EL (cell line): ENCODE measurements at regions not wholly inside any gene's neighbourhood (a gene's known extent, or its start where the extent isn't known, plus 50 kb on each side); places are given as distances from the start of the nearest gene placed in this dataset.

Experiments
- DNase-seq: peaks from one replicate; pipeline ENCODE4 v3.0.0-alpha.2; 2016

GRCh38 chr4:8773124-8773931, 98.3 kb downstream of the HMX1 start:
- DNase-seq = no peak

- DNase-seq = no peak
Observed at GRCh38 chr4:8772499-8773123, 99.0 kb downstream of the HMX1 start.

- no peak for DNase-seq
Observed at GRCh38 chr4:8771666-8772065, 100.0 kb downstream of the HMX1 start.

GRCh38 chr4:8771258-8771590, 100.4 kb downstream of the HMX1 start:
- DNase-seq = no peak

- DNase-seq = no peak
Observed at GRCh38 chr4:8770518-8771257, 101.0 kb downstream of the HMX1 start.

GRCh38 chr4:8769645-8770517, 101.8 kb downstream of the HMX1 start:
- no peak for DNase-seq

- DNase-seq = no peak
Observed at GRCh38 chr4:8768357-8768999, 103.2 kb downstream of the HMX1 start.

GRCh38 chr4:8766610-8767009, 105.0 kb downstream of the HMX1 start:
- no peak for DNase-seq

GRCh38 chr4:8765631-8766590, 105.7 kb downstream of the HMX1 start:
- no peak for DNase-seq

- no peak for DNase-seq
Observed at GRCh38 chr4:8765084-8765483, 106.6 kb downstream of the HMX1 start.

GRCh38 chr4:8763966-8764901, 107.4 kb downstream of the HMX1 start:
- DNase-seq = no peak

GRCh38 chr4:8762951-8763735, 108.5 kb downstream of the HMX1 start:
- DNase-seq = no peak

- no peak for DNase-seq
Observed at GRCh38 chr4:8762356-8762755, 109.3 kb downstream of the HMX1 start.

GRCh38 chr4:8761824-8762205, 109.8 kb downstream of the HMX1 start:
- no peak for DNase-seq

GRCh38 chr4:8761167-8761823, 110.3 kb downstream of the HMX1 start:
- no peak for DNase-seq

- DNase-seq = no peak
Observed at GRCh38 chr4:8760561-8760960, 111.1 kb downstream of the HMX1 start.

- DNase-seq = no peak
Observed at GRCh38 chr4:8759987-8760386, 111.7 kb downstream of the HMX1 start.

- DNase-seq = no peak
Observed at GRCh38 chr4:8756816-8757215, 114.8 kb downstream of the HMX1 start.
